H9 (cell line): ENCODE measurements at regions not wholly inside any gene's neighbourhood (a gene's known extent, or its start where the extent isn't known, plus 50 kb on each side); places are given as distances from the start of the nearest gene placed in this dataset.

ENCODE experiments used
- DNase-seq: peaks from one replicate; pipeline ENCODE4 v3.0.0-alpha.2; 2017
- H2AFZ ChIP-seq: one replicate; pipeline ENCODE4 v1.6.1; 2013; ENCODE audit warnings: mild to moderate bottlenecking, low read length, control low read depth, moderate library complexity
- H2AK5ac ChIP-seq: 2 replicates; pipeline ENCODE4 v1.6.1; 2013; ENCODE audit warnings: low read length, control low read depth, mixed read lengths; ENCODE audit not compliant: insufficient read length
- H2BK120ac ChIP-seq: one replicate; pipeline ENCODE4 v1.6.1; 2013; ENCODE audit warnings: low read depth, mild to moderate bottlenecking, low read length, control low read depth, inconsistent platforms; ENCODE audit not compliant: poor library complexity, severe bottlenecking
- H2BK12ac ChIP-seq: 2 replicates; pipeline ENCODE4 v1.6.1; 2013; ENCODE audit warnings: low read length, control low read depth, mixed read lengths, low read depth; ENCODE audit not compliant: insufficient read length
- H2BK15ac ChIP-seq: 2 replicates; pipeline ENCODE4 v1.6.1; 2013; ENCODE audit warnings: low read depth, low read length, control low read depth
- H2BK20ac ChIP-seq: one replicate; pipeline ENCODE4 v1.6.1; 2013; ENCODE audit warnings: low read depth, mild to moderate bottlenecking, low read length, control low read depth, inconsistent platforms; ENCODE audit not compliant: poor library complexity, severe bottlenecking
- H2BK5ac ChIP-seq: 2 replicates; pipeline ENCODE4 v1.6.1; 2013; ENCODE audit warnings: low read length, control low read depth, mixed read lengths; ENCODE audit not compliant: insufficient read length
- H3K14ac ChIP-seq: 2 replicates; pipeline ENCODE4 v1.6.1; 2013; ENCODE audit warnings: low read length, control low read depth; ENCODE audit not compliant: insufficient read depth
- H3K18ac ChIP-seq: 2 replicates; pipeline ENCODE4 v1.6.1; 2013; ENCODE audit warnings: low read depth, mild to moderate bottlenecking, mixed read lengths, low read length, control low read depth; ENCODE audit not compliant: insufficient read length
- H3K23ac ChIP-seq: 2 replicates; pipeline ENCODE4 v1.6.1; 2013; ENCODE audit warnings: low read length, control low read depth, mixed read lengths, low read depth; ENCODE audit not compliant: insufficient read length
- H3K23me2 ChIP-seq: 2 replicates; pipeline ENCODE4 v1.6.1; 2013; ENCODE audit warnings: low read depth, mild to moderate bottlenecking, mixed read lengths, low read length, control low read depth; ENCODE audit not compliant: insufficient read length, poor library complexity, severe bottlenecking
- H3K27ac ChIP-seq: 2 replicates; pipeline ENCODE4 v1.5.1; 2013; ENCODE audit warnings: low read length, control low read depth, mixed read lengths, low read depth; ENCODE audit not compliant: insufficient read length
- H3K27me3 ChIP-seq: 2 replicates; pipeline ENCODE4 v1.6.1; 2013; ENCODE audit warnings: low read length, control low read depth, inconsistent platforms; ENCODE audit not compliant: insufficient read depth
- H3K4ac ChIP-seq: 2 replicates; pipeline ENCODE4 v1.6.1; 2013; ENCODE audit warnings: low read depth, mild to moderate bottlenecking, control low read depth, inconsistent platforms, low read length, moderate library complexity
- H3K4me1 ChIP-seq: 2 replicates; pipeline ENCODE4 v1.6.1; 2013; ENCODE audit warnings: low read length, control low read depth, inconsistent platforms; ENCODE audit not compliant: insufficient read depth
- H3K4me2 ChIP-seq: 2 replicates; pipeline ENCODE4 v1.6.1; 2013; ENCODE audit warnings: low read length, control low read depth, mixed read lengths; ENCODE audit not compliant: insufficient read length, insufficient read depth
- H3K56ac ChIP-seq: 2 replicates; pipeline ENCODE4 v1.6.1; 2013; ENCODE audit warnings: low read depth, mild to moderate bottlenecking, mixed read lengths, low read length, control low read depth; ENCODE audit not compliant: insufficient read length
- H3K79me1 ChIP-seq: 2 replicates; pipeline ENCODE4 v1.6.1; 2013; ENCODE audit warnings: low read depth, mild to moderate bottlenecking, moderate library complexity, low read length, control low read depth, inconsistent platforms; ENCODE audit not compliant: insufficient read depth, poor library complexity, severe bottlenecking
- H3K79me2 ChIP-seq: 2 replicates; pipeline ENCODE4 v1.6.1; 2013; ENCODE audit warnings: low read length, control low read depth, inconsistent platforms; ENCODE audit not compliant: insufficient read depth
- H3K9ac ChIP-seq: 2 replicates; pipeline ENCODE4 v1.6.1; 2013; ENCODE audit warnings: low read length, control low read depth, mixed read lengths; ENCODE audit not compliant: insufficient read length; ENCODE audit errors: extremely low read depth
- H3K9me3 ChIP-seq: one replicate; pipeline ENCODE4 v1.6.1; 2013; ENCODE audit warnings: low read depth, low read length, inconsistent platforms; ENCODE audit not compliant: control insufficient read depth
- H3T11ph ChIP-seq: one replicate; pipeline ENCODE4 v1.6.1; 2013; ENCODE audit warnings: mild to moderate bottlenecking, low read length, control low read depth, inconsistent platforms
- H4K20me1 ChIP-seq: one replicate; pipeline ENCODE4 v1.6.1; 2013; ENCODE audit not compliant: control insufficient read depth, insufficient read length, insufficient read depth
- H4K5ac ChIP-seq: 2 replicates; pipeline ENCODE4 v1.6.1; 2013; ENCODE audit warnings: low read depth, mild to moderate bottlenecking, mixed read lengths, low read length, control low read depth; ENCODE audit not compliant: insufficient read length
- H4K8ac ChIP-seq: replicated peaks from 2 replicates; pipeline ENCODE4 v1.6.1; 2013; ENCODE audit warnings: low read length, control low read depth, mixed read lengths, low read depth; ENCODE audit not compliant: insufficient read length
- H4K91ac ChIP-seq: 2 replicates; pipeline ENCODE4 v1.6.1; 2013; ENCODE audit warnings: low read depth, mild to moderate bottlenecking, moderate library complexity, mixed read lengths, low read length, control low read depth; ENCODE audit not compliant: insufficient read length
- H3K27ac Mint-ChIP-seq, 3 experiments: 2 replicates in 2 of 3; 3 replicates in 1 of 3; pipeline ENCODE4 v1.8.0; 2020 to 2021; ENCODE audit warnings: mixed read lengths in 3 of 3, mild to moderate bottlenecking in 1 of 3, moderate library complexity in 1 of 3
- H3K27me3 Mint-ChIP-seq: 2 replicates; pipeline ENCODE4 v1.8.0; 2021; ENCODE audit warnings: low read depth, mild to moderate bottlenecking, moderate library complexity, mixed read lengths
- H3K36me3 Mint-ChIP-seq, 3 experiments: 2 replicates in 2 of 3; 3 replicates in 1 of 3; pipeline ENCODE4 v1.8.0; 2020 to 2021; ENCODE audit warnings: low read depth in 3 of 3, mixed read lengths in 3 of 3; ENCODE audit not compliant: insufficient read depth in 1 of 3
- H3K4me1 Mint-ChIP-seq, 2 experiments: 2 replicates each; pipeline ENCODE4 v1.8.0; 2020; ENCODE audit warnings: mixed read lengths in 2 of 2
- H3K4me3 Mint-ChIP-seq, 2 experiments: 2 replicates in 1 of 2; 3 replicates in 1 of 2; pipeline ENCODE4 v1.8.0; 2020 to 2021; ENCODE audit warnings: mild to moderate bottlenecking in 2 of 2, mixed read lengths in 2 of 2, moderate library complexity in 1 of 2
- H3K9me3 Mint-ChIP-seq, 2 experiments: 2 replicates in 1 of 2; 3 replicates in 1 of 2; pipeline ENCODE4 v1.8.0; 2020; ENCODE audit warnings: mild to moderate bottlenecking in 2 of 2, mixed read lengths in 2 of 2, moderate library complexity in 1 of 2
- TF ChIP-seq, protein P1 (sequence below): fragments of 200-600 bp; sonication (generic); conservative IDR thresholded peaks from 3 replicates; pipeline ENCODE4 v1.8.0; 2021; ENCODE audit warnings: antibody characterized with exemption, mild to moderate bottlenecking

DNA sequence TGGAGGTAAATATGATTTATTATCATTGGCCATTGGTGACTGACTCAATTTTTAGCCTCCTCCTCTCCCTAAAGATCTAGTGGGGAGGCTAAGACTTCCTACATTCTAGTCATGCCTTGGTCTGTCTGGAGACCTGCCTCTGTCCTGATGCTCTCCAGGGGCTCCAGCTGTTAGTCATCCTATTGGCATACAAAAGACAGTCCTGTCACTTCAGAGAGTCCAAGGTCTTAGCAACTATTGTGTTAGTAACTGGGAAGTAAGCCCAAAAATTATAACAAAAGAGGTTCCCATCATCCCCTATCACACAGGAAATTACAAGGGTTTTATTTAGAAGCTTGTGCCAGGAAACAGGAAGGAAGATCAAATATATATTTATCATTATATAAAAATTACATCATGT, 400.6 kb upstream of the VSTM2A start:
- Histone ChIP-seq H2BK12ac (no peak overlapping the region), H3K4me2 (no peak overlapping the region), H3K9me3 (no peaks in the 10 kb centered on the region), H3K56ac (no peak overlapping the region), H3K18ac (no peak overlapping the region), H4K91ac (no peak overlapping the region), H3K23me2 (no peaks in the 10 kb centered on the region), H2AFZ (no peak overlapping the region), H3K23ac (no peak overlapping the region), H4K20me1 (no peaks in the 10 kb centered on the region), H3K27me3 (no peaks in the 10 kb centered on the region), H4K5ac (no peak overlapping the region), H3K4me1 (no peaks in the 10 kb centered on the region), H2AK5ac (no peak overlapping the region), H3K9ac (no peak overlapping the region), H3K27ac (no peak overlapping the region), H2BK20ac (no peak overlapping the region), H3K14ac (no peak overlapping the region), H3K4ac (no peak overlapping the region), H3K79me2 (no peaks in the 10 kb centered on the region), H3T11ph (no peak overlapping the region), H2BK120ac (no peak overlapping the region), H2BK15ac (no peak overlapping the region), H2BK5ac (no peak overlapping the region), H4K8ac (no peak overlapping the region), H3K79me1 (no peaks in the 10 kb centered on the region)
- no peak for DNase-seq
- Mint-ChIP-seq H3K36me3 (no peaks in the 10 kb centered on the region; a peak in 2 of 7 replicates), H3K9me3 (peaks cover 0 to 2% of the 10 kb centered on the region in 2 experiments; a peak in 1 of 5 replicates), H3K4me3 (no peak overlapping the region), H3K27me3 (no peaks in the 10 kb centered on the region; the same call in 1 of the 2 replicates), H3K27ac (no peak overlapping the region), H3K4me1 (peaks cover 0 to 3% of the 10 kb centered on the region in 2 experiments; a peak in 2 of 4 replicates)
- TF ChIP-seq, protein P1, sequence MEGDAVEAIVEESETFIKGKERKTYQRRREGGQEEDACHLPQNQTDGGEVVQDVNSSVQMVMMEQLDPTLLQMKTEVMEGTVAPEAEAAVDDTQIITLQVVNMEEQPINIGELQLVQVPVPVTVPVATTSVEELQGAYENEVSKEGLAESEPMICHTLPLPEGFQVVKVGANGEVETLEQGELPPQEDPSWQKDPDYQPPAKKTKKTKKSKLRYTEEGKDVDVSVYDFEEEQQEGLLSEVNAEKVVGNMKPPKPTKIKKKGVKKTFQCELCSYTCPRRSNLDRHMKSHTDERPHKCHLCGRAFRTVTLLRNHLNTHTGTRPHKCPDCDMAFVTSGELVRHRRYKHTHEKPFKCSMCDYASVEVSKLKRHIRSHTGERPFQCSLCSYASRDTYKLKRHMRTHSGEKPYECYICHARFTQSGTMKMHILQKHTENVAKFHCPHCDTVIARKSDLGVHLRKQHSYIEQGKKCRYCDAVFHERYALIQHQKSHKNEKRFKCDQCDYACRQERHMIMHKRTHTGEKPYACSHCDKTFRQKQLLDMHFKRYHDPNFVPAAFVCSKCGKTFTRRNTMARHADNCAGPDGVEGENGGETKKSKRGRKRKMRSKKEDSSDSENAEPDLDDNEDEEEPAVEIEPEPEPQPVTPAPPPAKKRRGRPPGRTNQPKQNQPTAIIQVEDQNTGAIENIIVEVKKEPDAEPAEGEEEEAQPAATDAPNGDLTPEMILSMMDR = no peak
